Lower lobe of right lung (tissue), 2 donors: ENCODE measurements at regions not wholly inside any gene's neighbourhood (a gene's known extent, or its start where the extent isn't known, plus 50 kb on each side); places are given as distances from the start of the nearest gene placed in this dataset.

Source experiments
- ATAC-seq, 2 donors: fragments of 200-7000 bp; cut with Tn5 transposase; one replicate each; pipeline ENCODE4 v1.9.1; 2020 to 2022; ENCODE audit warnings: mild to moderate bottlenecking in 2 of 2, moderate library complexity in 2 of 2
- DNase-seq: peaks from one replicate; pipeline ENCODE4 v3.0.0-alpha.2; 2020
- H3K27ac ChIP-seq: fragments of 200-600 bp; one replicate; pipeline ENCODE4 v1.8.0; 2022
- H3K27me3 ChIP-seq: fragments of 200-600 bp; one replicate; pipeline ENCODE4 v1.8.0; 2022; ENCODE audit warnings: low read depth
- H3K36me3 ChIP-seq: fragments of 200-600 bp; one replicate; pipeline ENCODE4 v1.8.0; 2022; ENCODE audit warnings: mild to moderate bottlenecking
- H3K4me1 ChIP-seq: fragments of 200-600 bp; one replicate; pipeline ENCODE4 v1.8.0; 2022
- H3K4me3 ChIP-seq: fragments of 200-600 bp; one replicate; pipeline ENCODE4 v1.8.0; 2022; ENCODE audit warnings: mild to moderate bottlenecking
- H3K9me3 ChIP-seq: fragments of 200-600 bp; one replicate; pipeline ENCODE4 v1.8.0; 2022
- intact Hi-C: fragments of 100-400 bp; cut with DNase I; formaldehyde crosslinking; loops from one replicate; pipeline ENCODE4 v1.11.0; 2022
- TF ChIP-seq, protein P1 (sequence below): fragments of 200-600 bp; IDR thresholded peaks from one replicate; pipeline ENCODE4 v1.8.0; 2022; ENCODE audit warnings: antibody characterized with exemption, mild to moderate bottlenecking
- donor health status: DM: no; HTN: yes; CAD: no; lungs with severe emphysema.

DNA sequence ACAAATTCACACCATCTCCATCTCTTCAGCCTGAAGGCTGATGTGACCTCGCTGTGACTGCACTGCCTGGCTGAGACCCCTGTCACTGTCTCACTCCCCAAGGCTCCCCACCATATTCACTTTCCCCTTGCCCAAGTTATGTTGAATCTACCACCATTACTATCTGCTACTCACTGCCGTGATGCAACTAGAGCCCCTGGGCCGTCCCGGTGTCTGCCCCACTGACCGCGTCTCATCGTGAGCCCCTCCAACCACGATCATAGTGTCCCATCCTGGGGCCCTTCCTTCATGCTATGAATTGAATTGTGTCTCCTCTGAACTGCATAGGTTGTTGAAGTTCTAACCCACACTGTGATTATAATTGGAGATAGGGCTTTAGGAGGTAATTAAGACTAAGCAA lies 71.9 kb upstream of the CHST15 start:
- Histone ChIP-seq H3K4me3 (no peak overlapping the region), H3K27ac (no peak overlapping the region), H3K4me1 (no peaks in the 10 kb centered on the region), H3K27me3 (peaks cover 9% of the 10 kb centered on the region), H3K36me3 (no peaks in the 10 kb centered on the region), H3K9me3 (no peaks in the 10 kb centered on the region)
- intact Hi-C loops: no loop called here
- TF ChIP-seq, protein P1, sequence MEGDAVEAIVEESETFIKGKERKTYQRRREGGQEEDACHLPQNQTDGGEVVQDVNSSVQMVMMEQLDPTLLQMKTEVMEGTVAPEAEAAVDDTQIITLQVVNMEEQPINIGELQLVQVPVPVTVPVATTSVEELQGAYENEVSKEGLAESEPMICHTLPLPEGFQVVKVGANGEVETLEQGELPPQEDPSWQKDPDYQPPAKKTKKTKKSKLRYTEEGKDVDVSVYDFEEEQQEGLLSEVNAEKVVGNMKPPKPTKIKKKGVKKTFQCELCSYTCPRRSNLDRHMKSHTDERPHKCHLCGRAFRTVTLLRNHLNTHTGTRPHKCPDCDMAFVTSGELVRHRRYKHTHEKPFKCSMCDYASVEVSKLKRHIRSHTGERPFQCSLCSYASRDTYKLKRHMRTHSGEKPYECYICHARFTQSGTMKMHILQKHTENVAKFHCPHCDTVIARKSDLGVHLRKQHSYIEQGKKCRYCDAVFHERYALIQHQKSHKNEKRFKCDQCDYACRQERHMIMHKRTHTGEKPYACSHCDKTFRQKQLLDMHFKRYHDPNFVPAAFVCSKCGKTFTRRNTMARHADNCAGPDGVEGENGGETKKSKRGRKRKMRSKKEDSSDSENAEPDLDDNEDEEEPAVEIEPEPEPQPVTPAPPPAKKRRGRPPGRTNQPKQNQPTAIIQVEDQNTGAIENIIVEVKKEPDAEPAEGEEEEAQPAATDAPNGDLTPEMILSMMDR: no peak
- no peak for DNase-seq
- ATAC-seq: no peak

DNA sequence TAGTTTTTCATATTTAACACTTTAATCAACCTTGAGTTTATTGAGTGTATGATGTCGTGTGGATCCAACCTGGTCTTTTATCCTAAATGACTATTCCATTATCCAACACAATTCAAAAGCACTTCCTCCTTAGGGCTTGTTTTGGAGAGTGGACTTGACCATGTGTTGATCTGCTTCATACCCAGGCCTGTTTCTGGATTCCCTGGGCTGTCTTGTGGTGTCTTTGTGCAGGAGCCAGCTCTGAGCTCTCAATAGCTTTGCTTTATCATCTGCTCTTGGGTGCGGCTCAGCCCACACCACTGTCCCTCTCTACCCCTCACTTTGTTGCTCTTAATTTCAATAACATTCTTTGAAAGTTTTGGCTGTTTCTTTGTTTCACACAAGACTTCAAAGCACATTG lies 70.9 kb upstream of the CHST15 start:
- Histone ChIP-seq H3K27me3 (peaks cover 10% of the 10 kb centered on the region), H3K9me3 (no peaks in the 10 kb centered on the region), H3K36me3 (no peaks in the 10 kb centered on the region), H3K4me1 (no peaks in the 10 kb centered on the region), H3K27ac (no peak overlapping the region), H3K4me3 (no peak overlapping the region)
- no peak for DNase-seq
- TF ChIP-seq, protein P1: no peak
- intact Hi-C loops: no loop called here
- no peak for ATAC-seq

DNA sequence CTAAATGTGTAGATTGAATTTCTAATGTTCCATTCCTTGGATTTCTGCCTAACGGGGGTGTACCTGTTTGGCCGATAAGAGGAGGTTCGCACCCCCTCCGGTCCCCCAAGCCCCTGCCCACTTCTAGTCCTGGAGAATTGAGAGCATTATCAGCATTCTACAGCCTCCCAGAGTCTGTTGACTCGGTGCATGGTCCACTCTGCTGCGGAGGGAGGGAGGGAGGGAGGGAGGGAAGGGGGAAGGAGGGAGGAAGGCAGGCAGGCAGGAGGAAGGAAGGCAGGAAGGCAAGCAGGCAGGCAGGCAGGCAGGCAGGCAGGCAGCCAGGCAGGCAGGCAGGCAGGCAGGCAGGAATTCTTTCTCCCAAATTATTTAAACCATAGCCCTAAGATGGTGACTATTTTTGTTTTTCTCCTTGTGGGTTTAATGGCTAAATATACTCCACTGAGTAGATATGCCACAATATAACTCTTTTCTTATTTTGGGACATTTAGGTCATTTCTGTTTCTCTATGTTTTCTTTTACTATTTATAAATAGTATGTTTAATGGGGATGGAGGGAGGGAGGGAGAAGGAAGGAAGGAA lies 69.5 kb upstream of the CHST15 start:
- no peaks in the 10 kb centered on the region for H3K9me3 ChIP-seq
- no peaks in the 10 kb centered on the region for H3K36me3 ChIP-seq
- H3K27me3 ChIP-seq: peaks cover 10% of the 10 kb centered on the region
- TF ChIP-seq, protein P1: no peak
- H3K27ac ChIP-seq: no peak overlapping the region
- no peaks in the 10 kb centered on the region for H3K4me1 ChIP-seq
- intact Hi-C loops: no loop called here
- no peak overlapping the region for H3K4me3 ChIP-seq
- DNase-seq (no peak), ATAC-seq (no peak)

DNA sequence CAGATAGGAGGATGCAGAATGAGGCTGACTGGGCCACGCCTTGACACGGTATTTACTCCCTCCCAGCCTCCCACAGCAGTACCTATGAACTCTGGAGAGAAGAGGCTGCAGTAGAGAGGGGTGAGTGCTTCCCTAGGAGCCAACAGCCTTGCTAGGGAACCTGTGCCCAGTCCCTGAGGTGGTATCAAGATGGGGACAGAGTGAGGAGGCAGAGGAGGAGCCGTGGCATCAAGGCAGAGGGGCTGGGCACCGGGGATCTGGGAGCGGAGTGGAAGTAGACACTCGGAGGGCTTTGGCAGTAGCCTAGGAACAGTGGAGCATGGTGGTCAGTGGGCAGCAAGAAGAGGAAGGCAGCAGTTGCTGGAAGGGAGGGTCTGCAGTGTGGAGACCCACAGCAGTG lies 68.7 kb upstream of the CHST15 start:
- peaks cover 6% of the 10 kb centered on the region for H3K4me1 ChIP-seq
- no peak overlapping the region for H3K27ac ChIP-seq
- peaks cover 10% of the 10 kb centered on the region for H3K27me3 ChIP-seq
- intact Hi-C loops: no loop called here
- TF ChIP-seq, protein P1: no peak
- ATAC-seq (no peak), DNase-seq (no peak)
- no peaks in the 10 kb centered on the region for H3K36me3 ChIP-seq
- no peaks in the 10 kb centered on the region for H3K9me3 ChIP-seq
- no peak overlapping the region for H3K4me3 ChIP-seq

DNA sequence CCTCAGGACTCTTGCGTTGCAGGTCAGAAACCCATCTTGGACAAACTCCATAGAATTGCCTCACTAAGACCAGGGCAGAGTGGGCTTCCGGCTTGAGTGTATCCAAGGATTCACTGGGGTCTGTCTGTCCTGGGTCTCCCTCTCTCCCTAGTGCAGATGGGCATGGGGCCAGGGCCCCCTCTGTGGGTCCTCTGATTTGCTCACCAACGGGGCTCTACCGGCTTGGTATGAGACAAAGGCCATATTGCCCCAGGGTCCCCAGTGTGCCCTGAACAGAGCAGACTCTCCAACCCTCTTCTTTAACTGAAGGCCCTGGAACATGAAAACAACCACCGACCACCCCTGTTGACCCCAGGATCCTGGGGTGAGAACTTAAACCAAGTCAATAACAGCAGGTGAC lies 68.2 kb upstream of the CHST15 start:
- Histone ChIP-seq H3K9me3 (no peaks in the 10 kb centered on the region), H3K36me3 (no peaks in the 10 kb centered on the region), H3K4me1 (peaks cover 11% of the 10 kb centered on the region), H3K4me3 (no peak overlapping the region), H3K27ac (no peak overlapping the region), H3K27me3 (peaks cover 10% of the 10 kb centered on the region)
- ATAC-seq (no peak), DNase-seq (no peak)
- TF ChIP-seq, protein P1: no peak
- intact Hi-C loops: no loop called here
